ENCODE measurements at regions not wholly inside any gene's neighbourhood (a gene's known extent, or its start where the extent isn't known, plus 50 kb on each side); places are given as distances from the start of the nearest gene placed in this dataset.

DNA sequence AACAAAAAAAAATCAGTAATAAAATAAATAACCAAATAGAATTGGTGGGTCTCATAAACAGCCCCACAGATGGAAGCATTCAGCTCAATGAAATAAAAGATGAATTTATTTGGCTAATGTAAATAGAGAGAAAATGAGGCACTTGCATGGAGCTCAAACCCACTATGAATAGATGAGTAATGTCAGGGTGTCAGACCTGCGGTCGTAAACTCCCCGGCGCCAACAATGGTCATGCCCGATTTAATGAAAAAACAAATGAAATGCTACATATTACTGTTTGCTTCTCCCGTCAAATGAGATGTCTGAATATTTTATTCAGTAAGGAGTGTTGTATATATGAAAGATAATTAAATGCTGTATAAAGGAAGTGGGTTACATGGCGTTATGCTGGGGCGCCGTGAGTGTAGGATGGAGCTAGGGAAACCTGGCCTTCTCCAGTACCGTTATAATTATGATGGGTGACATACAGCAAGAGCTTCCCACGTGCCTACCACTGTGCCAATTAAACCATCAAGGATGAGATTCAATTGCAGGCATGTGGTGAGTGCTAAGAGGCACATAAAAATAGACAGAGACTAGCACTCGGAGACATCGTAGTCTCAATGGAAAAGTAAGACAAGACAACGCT is 648.1 kb downstream of the BCL11B start:
- no peak for DNase-seq

- DNase-seq = peak; percentile 79
These were observed 638.6 kb downstream of the BCL11B start for GRCh38 chr14:98633380-98633779.

DNA sequence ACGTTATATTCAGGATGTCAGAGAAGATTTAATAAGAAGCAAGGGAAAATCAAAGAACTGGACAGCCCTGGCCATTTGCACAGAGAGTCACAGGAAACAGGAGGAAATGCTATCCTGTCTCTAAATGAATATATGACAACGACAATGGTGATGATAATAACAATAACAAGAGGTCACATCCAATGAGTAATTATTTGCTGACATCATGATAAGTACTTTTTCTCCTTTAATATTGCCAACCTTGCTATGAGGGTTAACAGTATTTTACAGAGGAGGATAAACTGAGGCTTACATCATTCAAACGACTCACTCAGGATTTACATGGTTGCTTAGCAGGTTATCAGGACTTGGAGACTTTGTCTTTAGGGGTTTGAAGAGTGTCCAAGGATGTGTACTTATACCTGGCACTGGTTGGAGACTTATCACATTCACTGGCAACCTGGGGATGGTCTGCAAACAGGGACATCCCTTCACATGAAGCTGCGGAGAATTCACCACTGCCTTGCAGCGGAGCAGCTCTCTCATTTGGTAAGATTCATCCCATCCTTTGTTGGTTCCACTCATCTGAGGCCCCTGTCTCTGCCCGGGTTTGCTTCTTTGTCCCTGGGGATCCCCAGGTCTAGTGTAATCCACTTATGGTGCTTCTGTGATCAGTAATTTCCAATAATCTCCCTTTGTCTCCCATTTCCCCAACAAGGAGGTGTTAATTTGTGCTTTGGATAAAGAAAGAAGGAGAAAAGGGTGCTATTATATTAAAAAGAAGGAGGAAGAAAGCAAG is 637.8 kb downstream of the BCL11B start:
- peak; percentile 38 for DNase-seq

DNA sequence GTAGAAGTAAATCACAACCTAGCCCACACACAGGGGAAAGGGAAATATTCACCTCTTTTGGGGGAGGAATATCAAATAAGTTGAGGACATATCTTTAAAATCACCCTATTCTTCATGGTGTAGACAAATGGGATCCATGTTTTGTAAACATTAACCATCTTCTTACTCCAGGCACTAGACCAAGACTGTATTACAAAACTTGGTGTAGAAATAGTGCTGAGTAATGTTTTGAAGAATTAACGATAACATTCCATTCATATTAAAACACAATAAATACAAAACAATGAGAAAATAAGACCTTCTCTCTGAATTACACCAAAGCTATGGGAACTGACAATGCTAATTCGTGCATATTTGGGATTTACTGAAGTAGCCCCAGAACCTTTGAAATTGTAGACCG is 633.6 kb downstream of the BCL11B start:
- DNase-seq = no peak

DNA sequence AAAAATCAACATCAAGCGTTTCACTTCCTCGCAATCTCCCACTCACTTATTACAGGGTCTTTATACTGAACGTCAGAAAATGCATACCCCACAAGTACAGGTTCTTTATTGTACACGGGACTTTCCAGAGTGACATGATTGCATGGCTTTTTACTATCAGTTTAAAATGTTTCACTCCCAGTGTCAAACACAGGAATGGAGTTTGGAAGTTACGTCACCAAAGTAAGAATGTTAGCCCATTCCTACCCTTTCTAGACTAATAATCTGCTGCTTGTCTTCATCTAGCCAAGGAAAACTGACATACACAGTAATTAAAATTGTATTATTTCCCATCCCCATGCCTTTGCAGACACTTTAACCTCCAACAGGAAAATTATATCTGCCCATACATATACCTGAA is 624.2 kb downstream of the BCL11B start:
- DNase-seq = no peak

- DNase-seq = no peak
These were observed 621.0 kb downstream of the BCL11B start for GRCh38 chr14:98651037-98651436.

DNA sequence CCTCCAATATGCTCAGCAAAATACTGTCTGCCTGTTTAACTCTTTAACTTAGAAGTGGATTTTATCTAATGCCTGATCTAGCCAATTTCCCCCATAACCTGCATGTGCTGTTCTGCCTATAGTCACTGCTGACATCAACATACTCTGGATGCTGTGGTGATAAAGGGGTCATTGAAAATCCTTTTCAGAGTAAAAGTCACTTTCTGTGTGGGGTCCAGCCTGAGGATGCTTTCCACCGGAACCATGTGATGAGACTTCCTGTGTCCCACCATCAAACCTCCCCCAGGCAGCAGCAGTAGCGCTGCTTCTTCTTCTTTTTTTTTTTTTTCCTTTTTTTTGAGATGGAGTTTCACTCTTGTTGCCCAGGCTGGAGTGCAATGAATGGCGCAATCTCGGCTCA is 607.0 kb downstream of the BCL11B start:
- no peak for DNase-seq

GRCh38 chr14:98666545-98666944 is 605.5 kb downstream of the BCL11B start:
- DNase-seq = no peak

GRCh38 chr14:98682033-98682432 is 590.0 kb downstream of the BCL11B start:
- no peak for DNase-seq

DNA sequence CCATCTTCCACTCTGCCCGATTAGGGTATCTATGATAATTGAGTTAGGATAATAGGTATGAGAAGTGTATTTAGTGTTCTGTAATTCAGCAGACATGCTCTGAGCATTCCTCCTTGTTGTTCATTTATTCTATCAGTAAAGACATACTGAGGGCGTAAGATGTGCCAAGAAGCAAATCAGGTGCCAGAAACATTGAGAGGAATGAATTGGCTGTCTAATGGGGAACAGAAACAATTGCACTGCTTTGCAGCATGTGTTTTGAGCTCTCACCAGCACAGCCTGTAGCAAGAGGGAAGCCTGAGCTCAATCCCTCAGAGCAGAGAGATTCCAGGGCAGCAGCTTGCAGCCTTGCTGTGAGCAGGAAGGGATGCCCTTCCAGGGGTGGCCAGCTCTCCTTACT is 589.3 kb downstream of the BCL11B start:
- DNase-seq = no peak

DNA sequence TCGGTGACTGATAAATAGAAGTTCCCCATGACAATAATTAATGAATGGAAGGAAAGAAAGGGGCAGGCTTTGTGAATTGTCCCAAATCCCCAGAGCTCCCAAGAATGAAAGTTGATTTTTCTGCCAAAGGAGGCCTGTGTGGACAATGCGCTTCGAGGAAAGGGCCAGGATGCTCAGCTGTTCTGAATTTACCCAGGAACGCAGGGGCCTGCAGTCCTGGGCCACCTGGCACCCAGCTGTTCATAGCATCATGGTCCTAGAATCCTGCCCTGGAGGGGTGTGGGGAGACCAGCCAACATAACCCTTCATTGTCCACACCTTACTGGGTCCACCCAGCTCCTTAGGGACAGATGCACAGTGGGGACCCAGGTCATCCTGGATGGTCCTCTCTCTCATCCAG is 587.5 kb downstream of the BCL11B start:
- no peak for DNase-seq

- DNase-seq = no peak
These were observed 586.3 kb downstream of the BCL11B start for GRCh38 chr14:98685725-98686124.

DNA sequence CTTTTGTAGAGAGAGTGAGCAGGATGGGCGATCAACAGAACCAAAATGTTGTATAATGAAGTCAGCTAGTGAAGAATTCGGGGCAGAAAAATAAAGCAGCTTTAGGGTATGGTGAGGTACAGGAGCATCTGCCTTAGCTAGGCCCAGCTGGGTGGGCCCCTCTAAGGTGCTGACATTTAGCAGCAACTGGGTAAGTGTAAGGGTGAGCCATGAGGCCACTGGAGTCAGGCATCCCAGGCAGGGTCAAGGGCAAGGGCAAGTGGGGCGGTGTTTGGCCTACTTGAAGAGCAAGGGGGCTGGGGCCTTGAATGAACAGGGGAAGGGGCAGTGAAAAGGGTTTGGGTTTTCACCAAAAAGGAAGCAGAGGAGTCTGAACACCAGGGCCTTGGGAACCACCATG is 583.6 kb downstream of the BCL11B start:
- no peak for DNase-seq

- no peak for DNase-seq
These were observed 582.0 kb downstream of the BCL11B start for GRCh38 chr14:98689951-98690350.

DNA sequence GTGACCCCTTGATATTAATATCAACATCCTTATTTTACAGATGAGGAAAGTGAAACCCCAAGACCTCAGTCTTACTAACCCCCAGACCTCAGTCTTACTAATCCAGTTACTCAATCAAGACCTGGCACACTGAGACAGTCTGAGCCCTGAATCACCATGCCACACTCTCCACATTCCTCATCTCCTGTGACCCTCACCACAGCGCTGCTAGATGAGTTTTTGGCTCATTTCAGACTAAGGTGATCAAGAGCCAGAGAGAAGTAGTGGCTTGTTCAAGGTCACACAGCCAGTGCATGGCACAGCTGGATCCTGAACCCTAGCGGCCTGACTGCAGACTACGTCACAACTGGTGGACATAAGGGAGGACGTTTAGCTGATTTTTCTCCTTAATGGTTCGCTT is 579.2 kb downstream of the BCL11B start:
- no peak for DNase-seq

DNA sequence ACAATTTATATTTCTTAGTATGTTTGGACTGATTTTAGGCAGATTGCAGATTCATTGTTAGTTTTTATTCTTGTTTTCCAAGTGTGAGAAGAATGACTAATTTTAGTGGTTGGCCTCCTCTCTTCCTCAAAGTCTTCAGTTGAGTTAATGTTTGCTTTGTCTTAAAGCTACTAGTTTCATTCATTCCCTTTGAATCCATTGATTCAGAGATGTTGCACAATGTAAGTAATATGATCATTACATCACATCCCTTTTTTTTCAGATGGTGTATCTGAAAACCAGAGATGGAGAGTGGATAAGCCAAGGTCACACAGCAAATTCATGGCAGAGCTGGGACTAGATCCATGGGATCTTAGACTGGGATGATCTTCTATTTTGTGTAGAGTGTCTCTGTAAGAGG is 577.5 kb downstream of the BCL11B start:
- DNase-seq = no peak

DNA sequence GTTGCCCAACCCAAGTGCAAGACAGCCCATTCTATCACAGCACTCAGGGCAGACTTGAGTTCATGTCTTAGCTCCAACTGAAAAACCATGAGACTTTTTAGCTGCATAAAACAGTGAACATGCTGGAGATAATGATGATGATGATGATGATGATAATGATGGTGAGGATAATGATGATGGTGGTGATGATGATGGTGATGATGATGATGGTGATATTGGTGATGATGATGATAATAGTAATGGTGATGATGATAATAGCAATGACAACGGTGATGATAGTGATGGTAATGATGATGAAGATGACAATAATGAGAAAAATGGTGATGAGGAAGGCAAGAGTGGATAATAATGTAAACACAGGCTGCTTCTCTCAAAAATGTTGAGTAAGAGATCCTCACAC is 576.2 kb downstream of the BCL11B start:
- no peak for DNase-seq

- no peak for DNase-seq
These were observed 573.7 kb downstream of the BCL11B start for GRCh38 chr14:98698341-98698740.

DNA sequence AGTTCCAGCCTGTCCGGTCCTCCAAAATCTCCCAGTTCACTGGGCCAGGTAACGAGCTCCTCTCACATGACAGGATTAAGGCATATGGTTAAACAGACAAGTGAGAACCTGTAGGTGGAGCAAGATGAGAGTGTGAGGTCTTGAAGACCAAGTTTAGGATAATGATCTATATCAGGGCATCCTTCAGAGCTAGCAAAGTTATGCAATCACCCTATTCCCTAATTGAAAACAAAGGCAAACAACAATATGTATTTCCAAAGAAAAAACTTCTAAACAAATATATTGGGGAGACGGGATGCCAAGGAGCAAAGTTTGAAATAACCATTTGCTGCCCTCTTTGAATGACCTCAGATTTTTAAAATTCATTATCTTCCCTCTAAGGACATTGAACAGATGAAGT is 571.2 kb downstream of the BCL11B start:
- no peak for DNase-seq

GRCh38 chr14:98701377-98701776 is 570.6 kb downstream of the BCL11B start:
- DNase-seq = no peak

- DNase-seq = no peak
These were observed 567.6 kb downstream of the BCL11B start for GRCh38 chr14:98704441-98704840.

DNA sequence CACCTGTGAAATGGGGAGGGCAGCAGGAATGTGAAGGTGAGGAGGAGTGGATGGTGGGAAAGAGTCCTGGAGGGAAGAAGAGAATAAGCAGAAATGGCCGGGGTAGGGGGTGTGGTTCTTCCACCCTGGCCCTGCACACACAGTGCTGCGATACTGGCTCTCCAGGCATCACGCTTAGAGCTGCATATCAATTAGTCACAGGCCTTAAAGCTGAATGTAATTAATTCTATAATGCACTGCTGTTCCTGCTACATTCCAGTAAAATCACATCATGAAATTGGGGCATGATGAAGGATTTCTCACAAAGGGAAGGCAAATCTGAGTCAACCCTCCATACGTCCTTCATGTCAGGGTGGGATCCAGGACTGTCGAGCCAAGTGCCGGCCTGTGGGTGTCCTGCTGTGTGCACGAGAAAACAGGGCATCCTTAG is 566.1 kb downstream of the BCL11B start:
- no peak for DNase-seq

DNA sequence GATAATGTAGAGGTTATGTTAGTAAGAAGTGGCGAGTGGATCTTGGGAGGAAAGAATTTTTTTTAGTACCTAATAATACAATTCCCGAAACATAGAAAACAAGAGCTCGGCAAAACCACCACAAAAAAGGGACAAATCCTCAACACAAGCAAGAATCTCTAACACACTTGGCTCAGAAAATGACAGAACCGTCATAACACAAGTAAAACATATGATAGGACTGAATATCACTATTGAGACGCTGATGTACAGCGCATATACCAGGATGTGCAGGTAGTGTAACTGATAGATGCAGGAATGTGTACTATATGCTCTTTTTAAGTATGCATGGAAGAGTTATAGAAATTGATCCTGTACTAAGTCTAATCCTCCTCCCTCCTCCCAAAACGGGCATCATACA is 564.5 kb downstream of the BCL11B start:
- no peak for DNase-seq

GRCh38 chr14:98708555-98708954 is 563.4 kb downstream of the BCL11B start:
- DNase-seq = no peak

DNA sequence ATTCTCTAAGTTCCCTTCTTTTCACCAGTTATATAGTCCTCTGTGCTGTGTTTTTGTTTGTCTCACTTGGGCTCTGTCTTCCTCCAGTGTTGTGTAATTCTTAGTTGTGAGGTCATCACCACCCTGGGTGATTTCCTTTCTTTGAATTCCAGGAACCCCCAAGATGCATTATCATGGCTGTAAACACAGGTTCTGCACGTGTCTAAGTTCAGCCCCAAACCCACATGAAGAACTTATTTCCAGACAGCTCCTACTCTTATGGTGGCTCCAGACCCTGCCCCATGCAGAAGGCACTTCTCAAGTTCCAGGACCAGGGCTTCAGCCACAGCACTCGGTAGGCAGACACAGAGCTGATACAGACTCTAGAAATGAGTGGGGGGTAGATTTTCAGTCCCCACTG is 560.5 kb downstream of the BCL11B start:
- DNase-seq = no peak
